ENCODE measurements at regions not wholly inside any gene's neighbourhood (a gene's known extent, or its start where the extent isn't known, plus 50 kb on each side); places are given as distances from the start of the nearest gene placed in this dataset.
"Not testable (repeated sequence)": the region's sequence is repeated elsewhere in the genome, so short reads cannot be mapped to it uniquely, and the experiment has no call there.

- Histone ChIP-seq H3K36me3 (no peaks in the 10 kb centered on the region), H3K27ac (no peak overlapping the region), H3K4me1 (no peaks in the 10 kb centered on the region), H3K27me3 (no peaks in the 10 kb centered on the region), H3K9me3 (no peaks in the 10 kb centered on the region), H3K4me3 (no peak overlapping the region)
- WGBS, 2 donors (ENCODE audit: low coverage in 1 of 2): 29% methylated on average over 3 of the region's 3 CpGs; no CpG with 5 or more reads in 1 of the 2 donors
- TF ChIP-seq EP300 (IDR thresholded peaks at IDR 0.05) (no peak), POLR2AphosphoS5 (IDR thresholded peaks at IDR 0.05) (no peak), CTCF (IDR thresholded peaks at IDR 0.05) (no peak), POLR2A (IDR thresholded peaks at IDR 0.05) (no peak)
- no peak for ATAC-seq
Observed at GRCh38 chrY:21028506-21028905, 272.6 kb downstream of the RPS4Y2 start.

- TF ChIP-seq CTCF (IDR thresholded peaks at IDR 0.05) (no peak), POLR2A (IDR thresholded peaks at IDR 0.05) (no peak), POLR2AphosphoS5 (IDR thresholded peaks at IDR 0.05) (no peak), EP300 (IDR thresholded peaks at IDR 0.05) (no peak)
- Histone ChIP-seq H3K27ac (no peak overlapping the region), H3K4me1 (no peaks in the 10 kb centered on the region), H3K9me3 (no peaks in the 10 kb centered on the region), H3K36me3 (no peaks in the 10 kb centered on the region), H3K4me3 (no peak overlapping the region), H3K27me3 (no peaks in the 10 kb centered on the region)
- ATAC-seq: no peak
- 20% methylated on average over 2 of the region's 2 CpGs; no CpG with 5 or more reads in 1 of the 2 donors for WGBS, 2 donors (ENCODE audit: low coverage in 1 of 2)
Observed at GRCh38 chrY:21033363-21033762, 277.5 kb downstream of the RPS4Y2 start.

- Histone ChIP-seq H3K27me3 (no peaks in the 10 kb centered on the region), H3K9me3 (no peaks in the 10 kb centered on the region), H3K27ac (no peak overlapping the region), H3K4me3 (no peak overlapping the region), H3K4me1 (no peaks in the 10 kb centered on the region), H3K36me3 (no peaks in the 10 kb centered on the region)
- TF ChIP-seq POLR2AphosphoS5 (IDR thresholded peaks at IDR 0.05) (no peak), POLR2A (IDR thresholded peaks at IDR 0.05) (no peak), EP300 (IDR thresholded peaks at IDR 0.05) (no peak), CTCF (IDR thresholded peaks at IDR 0.05) (no peak)
- 57% methylated on average over 3 of the region's 4 CpGs; no CpG with 5 or more reads in 1 of the 2 donors for WGBS, 2 donors (ENCODE audit: low coverage in 1 of 2)
- ATAC-seq: no peak
Observed at GRCh38 chrY:21034151-21035061, 278.5 kb downstream of the RPS4Y2 start.

- H3K27ac ChIP-seq, H3K4me1 ChIP-seq, H3K27me3 ChIP-seq, H3K36me3 ChIP-seq, ATAC-seq, H3K9me3 ChIP-seq, H3K4me3 ChIP-seq: not testable (repeated sequence)
- 74% methylated on average over 4 of the region's 5 CpGs; no CpG with 5 or more reads in 1 of the 2 donors for WGBS, 2 donors (ENCODE audit: low coverage in 1 of 2)
Observed at GRCh38 chrY:21037398-21037797, 281.5 kb downstream of the RPS4Y2 start.

GRCh38 chrY:21039811-21040210 is 283.9 kb downstream of the RPS4Y2 start:
- WGBS, 2 donors (ENCODE audit: low coverage in 1 of 2): 80% methylated on average over 1 of the region's 8 CpGs; no CpG with 5 or more reads in 1 of the 2 donors
- TF ChIP-seq POLR2AphosphoS5 (IDR thresholded peaks at IDR 0.05) (no peak), EP300 (IDR thresholded peaks at IDR 0.05) (no peak), POLR2A (IDR thresholded peaks at IDR 0.05) (no peak), CTCF (IDR thresholded peaks at IDR 0.05) (no peak)
- Histone ChIP-seq H3K4me3 (no peak overlapping the region), H3K4me1 (no peaks in the 10 kb centered on the region), H3K27me3 (no peaks in the 10 kb centered on the region), H3K27ac (no peak overlapping the region), H3K36me3 (no peaks in the 10 kb centered on the region), H3K9me3 (no peaks in the 10 kb centered on the region)
- ATAC-seq: no peak

- H3K9me3 ChIP-seq, H3K27ac ChIP-seq, H3K36me3 ChIP-seq, H3K4me1 ChIP-seq, H3K27me3 ChIP-seq, ATAC-seq, H3K4me3 ChIP-seq: not testable (repeated sequence)
- WGBS, 2 donors (ENCODE audit: low coverage in 1 of 2): 43% methylated on average over 1 of the region's 1 CpG; no CpG with 5 or more reads in 1 of the 2 donors
Observed at GRCh38 chrY:21040711-21041110, 284.8 kb downstream of the RPS4Y2 start.
